HEK293T (cell line): ENCODE measurements at regions not wholly inside any gene's neighbourhood (a gene's known extent, or its start where the extent isn't known, plus 50 kb on each side); places are given as distances from the start of the nearest gene placed in this dataset.

Source experiments
- CTCF ChIA-PET: fragments of 350-600 bp; formaldehyde crosslinking; extraction: SDS; loops from one replicate; lab custom pipeline; 2021; ENCODE audit warnings: antibody characterized with exemption, inconsistent platforms; lab: Yijun Ruan, JAX
- POLR2A ChIA-PET: fragments of 350-600 bp; formaldehyde crosslinking; extraction: SDS; loops from one replicate; lab custom pipeline; 2020; ENCODE audit warnings: antibody characterized with exemption, inconsistent platforms; lab: Yijun Ruan, JAX
- DNase-seq: peaks from one replicate; pipeline ENCODE4 v3.0.0; 2012; ENCODE audit warnings: mixed read lengths; ENCODE audit errors: extremely low spot score
- ARNT ChIP-seq: fragments of 450-650 bp; IDR thresholded peaks from 2 replicates; pipeline ENCODE4 v1.6.1; 2017; ENCODE audit warnings: mild to moderate bottlenecking
- BHLHE40 ChIP-seq: fragments of 450-650 bp; IDR thresholded peaks from 2 replicates; pipeline ENCODE4 v1.6.1; 2016; ENCODE audit warnings: mild to moderate bottlenecking, moderate library complexity, borderline replicate concordance
- CTBP1 ChIP-seq: fragments of 450-650 bp; IDR thresholded peaks from 2 replicates; pipeline ENCODE4 v1.6.1; 2016; ENCODE audit warnings: borderline replicate concordance
- ELF4 ChIP-seq: fragments of 450-650 bp; IDR thresholded peaks from 2 replicates; pipeline ENCODE4 v1.6.1; 2017; ENCODE audit warnings: antibody characterized with exemption
- FOXA1 ChIP-seq: fragments of 450-650 bp; IDR thresholded peaks from 2 replicates; pipeline ENCODE4 v1.6.1; 2016; ENCODE audit warnings: mild to moderate bottlenecking
- FOXK2 ChIP-seq: fragments of 450-650 bp; IDR thresholded peaks from 2 replicates; pipeline ENCODE4 v1.6.1; 2016; ENCODE audit warnings: mild to moderate bottlenecking
- FOXM1 ChIP-seq: fragments of 450-650 bp; IDR thresholded peaks from 2 replicates; pipeline ENCODE4 v1.6.1; 2017; ENCODE audit warnings: mild to moderate bottlenecking, borderline replicate concordance
- HDGF ChIP-seq: fragments of 450-650 bp; IDR thresholded peaks from 2 replicates; pipeline ENCODE4 v1.6.1; 2017; ENCODE audit warnings: antibody characterized with exemption, borderline replicate concordance
- L3MBTL2 ChIP-seq: fragments of 450-650 bp; conservative IDR thresholded peaks from 2 replicates; pipeline ENCODE4 v1.6.1; 2016; ENCODE audit warnings: mild to moderate bottlenecking
- LEF1 ChIP-seq: fragments of 450-650 bp; IDR thresholded peaks from 2 replicates; pipeline ENCODE4 v1.6.1; 2017; ENCODE audit warnings: mild to moderate bottlenecking, borderline replicate concordance
- NFRKB ChIP-seq: fragments of 450-650 bp; IDR thresholded peaks from 2 replicates; pipeline ENCODE4 v1.6.1; 2016; ENCODE audit warnings: mild to moderate bottlenecking, moderate library complexity
- SP1 ChIP-seq: fragments of 450-650 bp; IDR thresholded peaks from 2 replicates; pipeline ENCODE4 v1.6.1; 2017
- SUZ12 ChIP-seq: fragments of 450-650 bp; IDR thresholded peaks from 2 replicates; pipeline ENCODE4 v1.6.1; 2016; ENCODE audit warnings: mild to moderate bottlenecking
- TARDBP ChIP-seq: fragments of 450-650 bp; IDR thresholded peaks from 2 replicates; pipeline ENCODE4 v1.6.1; 2016
- ZNF384 ChIP-seq: fragments of 450-650 bp; IDR thresholded peaks from 2 replicates; pipeline ENCODE4 v1.6.1; 2016
- TF ChIP-seq, protein P1 (sequence below): fragments of 450-650 bp; IDR thresholded peaks from 2 replicates; pipeline ENCODE4 v1.6.1; 2016

DNA sequence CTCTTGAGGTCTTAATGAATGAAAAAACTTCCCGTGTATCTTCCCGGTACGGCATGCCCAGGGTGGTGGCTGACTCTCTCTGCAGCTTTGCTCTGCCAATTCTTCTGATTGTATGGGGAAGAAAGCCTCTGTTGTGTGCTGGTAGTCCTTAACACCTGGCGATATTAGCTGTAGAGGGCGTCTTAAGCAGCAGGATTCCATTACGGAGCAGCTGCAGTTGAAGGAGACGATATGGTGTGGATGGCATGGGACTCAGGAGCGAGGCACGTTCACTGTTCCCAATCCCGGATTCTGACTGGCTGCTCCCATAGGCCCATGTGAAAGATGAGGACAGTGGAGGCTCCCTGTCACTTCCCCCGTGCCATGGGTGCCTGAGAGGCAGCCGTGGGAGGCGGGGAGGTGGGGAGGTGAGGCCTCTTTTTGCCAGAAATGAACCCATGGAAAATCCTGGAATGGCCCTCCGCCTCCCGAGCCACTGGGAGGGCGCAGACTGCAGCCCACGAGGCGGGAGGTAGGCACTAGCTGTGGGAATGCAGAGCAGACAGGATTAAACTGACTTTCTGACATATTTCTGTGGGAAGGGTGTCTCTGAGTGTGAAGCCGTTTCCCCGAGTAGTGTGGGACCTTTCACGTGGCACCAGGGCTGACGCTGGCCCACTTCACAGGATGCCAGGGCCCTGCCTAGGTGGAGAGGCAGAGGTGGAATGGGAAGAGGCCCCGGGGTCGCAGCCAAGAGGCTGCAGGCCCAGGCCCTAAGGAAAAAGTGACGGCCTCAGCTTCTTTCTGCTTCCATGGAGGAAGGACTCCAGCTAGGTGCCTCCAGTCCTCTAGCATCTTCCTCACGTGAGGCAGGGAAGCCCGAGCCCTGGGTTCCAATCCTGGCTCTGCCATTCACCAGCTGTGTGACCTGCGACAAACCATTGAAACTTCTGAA is 121.4 kb upstream of the CD82 start:
- no peak for DNase-seq
- TF ChIP-seq HDGF, result no peak
- no peak for TF ChIP-seq ELF4
- TF ChIP-seq FOXA1, result no peak
- no peak for TF ChIP-seq NFRKB
- TF ChIP-seq ARNT, result no peak
- TF ChIP-seq L3MBTL2, result no peak
- TF ChIP-seq TARDBP, result no peak
- ChIA-PET CTCF (interaction anchor here (0.6 to 1.0 kb wide), 2 partner anchors 17 to 80 kb away, joined by 3 to 5 read pairs; no protein-coding TSS in a partner anchor), POLR2A (no interaction called here)

DNA sequence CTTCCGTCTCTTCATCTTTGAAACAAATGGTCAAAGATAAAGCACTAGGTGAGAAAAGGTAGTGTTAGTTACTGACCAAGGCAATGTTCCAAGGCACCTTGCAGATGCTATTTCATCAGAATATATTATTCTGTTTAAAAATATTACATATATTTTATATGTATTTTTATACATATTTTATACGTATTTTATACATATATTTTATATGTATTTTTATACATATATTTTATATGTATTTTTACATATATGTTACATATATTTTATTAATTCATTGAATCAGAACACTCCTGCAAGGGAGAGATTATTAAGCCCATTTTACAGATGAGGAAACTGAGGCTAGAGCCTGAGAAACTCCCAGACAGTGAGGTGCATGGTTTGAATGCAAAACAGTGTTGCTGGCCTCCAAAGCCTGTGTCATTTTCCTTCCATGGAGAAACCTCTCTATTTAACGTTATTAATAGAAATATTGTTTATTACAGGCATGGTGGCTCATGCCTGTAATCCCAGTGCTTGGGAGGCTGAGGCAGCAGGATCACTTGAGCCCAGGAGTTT is 120.6 kb upstream of the CD82 start:
- ChIA-PET CTCF (no interaction called here), POLR2A (no interaction called here)
- no peak for DNase-seq
- TF ChIP-seq HDGF (no peak), BHLHE40 (no peak), ZNF384 (no peak), FOXA1 (no peak), SUZ12 (no peak), FOXM1 (no peak), FOXK2 (no peak), CTBP1 (no peak), NFRKB (no peak), L3MBTL2 (no peak)

DNA sequence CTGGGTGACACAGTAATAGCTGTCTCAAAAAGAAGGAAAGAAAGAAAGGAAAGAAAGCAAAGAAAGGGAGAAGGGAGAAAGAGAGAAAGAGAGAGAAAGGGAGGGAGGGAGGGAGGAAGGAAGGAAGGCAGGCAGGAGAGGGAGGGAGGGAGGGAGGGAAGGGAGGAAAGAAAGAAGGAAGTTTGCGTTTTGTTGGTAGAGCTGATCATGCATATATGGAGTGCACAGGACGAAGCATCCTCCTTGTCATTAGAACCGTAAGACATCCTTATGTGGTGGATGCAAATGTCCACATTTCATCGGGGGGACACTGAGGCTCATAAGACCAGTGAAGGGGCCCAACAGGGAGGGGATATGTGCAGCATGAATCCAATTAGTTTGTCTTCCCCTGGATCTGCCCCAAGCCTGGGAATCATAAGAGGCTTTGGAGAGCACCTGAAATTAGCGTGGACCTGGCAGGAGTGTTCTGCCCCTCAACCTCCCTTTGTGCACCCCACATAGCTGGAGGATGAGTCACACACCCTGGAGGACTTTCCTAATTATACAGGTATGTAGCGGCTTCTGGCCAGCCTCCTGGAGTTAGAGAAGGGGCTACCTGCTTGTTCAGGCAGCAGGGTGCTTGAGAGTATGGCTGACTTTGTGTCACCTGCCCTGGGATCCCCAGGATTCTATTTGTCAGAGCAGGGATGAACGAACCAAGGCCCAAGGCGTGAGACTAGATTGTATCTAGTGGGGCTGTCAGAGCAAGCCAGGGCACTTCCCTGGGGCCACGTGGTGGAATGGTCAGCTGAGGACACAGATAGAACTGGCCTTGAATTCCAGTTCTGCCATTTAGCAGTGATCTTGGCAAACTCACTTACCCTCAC is 119.7 kb upstream of the CD82 start:
- TF ChIP-seq, protein P1, sequence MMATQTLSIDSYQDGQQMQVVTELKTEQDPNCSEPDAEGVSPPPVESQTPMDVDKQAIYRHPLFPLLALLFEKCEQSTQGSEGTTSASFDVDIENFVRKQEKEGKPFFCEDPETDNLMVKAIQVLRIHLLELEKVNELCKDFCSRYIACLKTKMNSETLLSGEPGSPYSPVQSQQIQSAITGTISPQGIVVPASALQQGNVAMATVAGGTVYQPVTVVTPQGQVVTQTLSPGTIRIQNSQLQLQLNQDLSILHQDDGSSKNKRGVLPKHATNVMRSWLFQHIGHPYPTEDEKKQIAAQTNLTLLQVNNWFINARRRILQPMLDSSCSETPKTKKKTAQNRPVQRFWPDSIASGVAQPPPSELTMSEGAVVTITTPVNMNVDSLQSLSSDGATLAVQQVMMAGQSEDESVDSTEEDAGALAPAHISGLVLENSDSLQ, result no peak
- TF ChIP-seq FOXK2, result no peak
- ChIA-PET CTCF (no interaction called here), POLR2A (no interaction called here)

DNA sequence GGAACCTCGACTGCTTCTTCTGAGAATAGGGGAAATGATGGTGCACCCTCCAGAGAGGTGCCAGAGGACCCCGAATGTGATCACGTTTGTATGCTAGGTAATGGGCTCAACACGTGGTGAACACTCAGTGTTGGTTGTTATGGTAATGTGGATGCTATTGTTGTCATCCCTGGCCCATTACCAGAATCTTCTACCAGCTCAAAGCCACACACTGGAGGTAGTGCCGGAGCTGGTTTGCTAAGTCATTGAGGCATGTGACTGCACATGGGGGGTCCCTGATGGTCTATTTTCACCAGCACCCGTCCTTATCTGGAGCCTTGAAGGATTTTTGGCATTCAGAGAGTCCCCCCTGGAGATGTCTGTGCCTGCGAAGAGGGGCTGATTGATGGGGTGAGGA is 119.1 kb upstream of the CD82 start:
- no peak for DNase-seq
- ChIA-PET CTCF (interaction anchor here (0.9 kb wide), 1 partner anchor 19 kb away, joined by 4 read pairs; no protein-coding TSS in a partner anchor), POLR2A (no interaction called here)
- TF ChIP-seq CTBP1, result no peak
- no peak for TF ChIP-seq FOXA1
- no peak for TF ChIP-seq SUZ12
- no peak for TF ChIP-seq ARNT
- TF ChIP-seq LEF1, result no peak
- TF ChIP-seq HDGF, result no peak
- TF ChIP-seq L3MBTL2, result no peak
- TF ChIP-seq FOXM1, result no peak
- no peak for TF ChIP-seq ZNF384
- no peak for TF ChIP-seq ELF4
- no peak for TF ChIP-seq SP1
- TF ChIP-seq BHLHE40, result no peak
- no peak for TF ChIP-seq FOXK2
- TF ChIP-seq TARDBP, result no peak
- TF ChIP-seq, protein P1, result no peak
- TF ChIP-seq NFRKB, result no peak

More for the DNA sequence above, 119.7 kb upstream of the CD82 start:
- DNase-seq, result no peak

DNA sequence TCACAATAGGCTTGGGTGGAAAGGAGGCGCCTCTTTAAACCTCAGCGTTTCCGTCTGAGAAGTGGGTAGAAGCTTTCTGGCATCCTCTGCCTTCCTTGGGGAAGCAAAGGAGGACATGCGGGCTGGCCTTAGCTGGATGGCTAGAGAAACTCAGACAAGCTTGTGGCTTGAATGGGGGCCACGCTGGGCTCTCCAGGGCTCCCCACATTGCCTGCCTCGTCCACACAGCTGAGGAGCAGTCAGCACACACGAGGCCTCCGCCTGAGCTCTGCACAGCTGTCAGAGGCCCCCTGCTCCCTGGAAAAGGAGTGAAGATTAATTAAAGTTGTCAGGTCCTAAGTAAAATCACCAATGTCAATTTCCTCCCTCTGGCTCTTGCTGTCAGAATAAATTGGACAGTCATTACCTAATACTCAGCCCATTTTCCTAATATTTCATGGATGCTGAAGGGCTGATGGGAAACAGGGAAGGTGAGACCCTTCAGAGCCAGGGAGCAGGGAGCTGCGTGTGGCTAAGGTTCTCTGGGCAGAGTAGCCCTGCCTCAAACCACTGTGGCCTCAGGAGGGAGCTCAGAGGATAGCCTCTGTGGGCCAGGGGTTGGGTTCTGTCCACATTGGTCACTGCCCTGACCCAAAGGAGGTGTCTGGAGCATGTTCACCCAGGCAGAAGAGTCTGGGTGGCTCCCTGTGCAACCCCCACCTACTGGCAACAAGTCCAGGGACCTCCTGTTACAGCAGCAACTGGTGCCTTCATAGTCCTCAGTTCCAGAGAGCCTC is 118.3 kb upstream of the CD82 start:
- no peak for TF ChIP-seq L3MBTL2
- no peak for TF ChIP-seq FOXA1
- TF ChIP-seq TARDBP, result no peak
- TF ChIP-seq, protein P1, result no peak
- TF ChIP-seq LEF1, result no peak
- no peak for TF ChIP-seq FOXK2
- TF ChIP-seq CTBP1, result no peak
- no peak for TF ChIP-seq FOXM1
- no peak for TF ChIP-seq NFRKB
- no peak for DNase-seq
- ChIA-PET CTCF (interaction anchor here (0.9 kb wide), 1 partner anchor 20 kb away, joined by 4 read pairs; no protein-coding TSS in a partner anchor), POLR2A (no interaction called here)
